ENCODE measurements at regions not wholly inside any gene's neighbourhood (a gene's known extent, or its start where the extent isn't known, plus 50 kb on each side); places are given as distances from the start of the nearest gene placed in this dataset.

DNA sequence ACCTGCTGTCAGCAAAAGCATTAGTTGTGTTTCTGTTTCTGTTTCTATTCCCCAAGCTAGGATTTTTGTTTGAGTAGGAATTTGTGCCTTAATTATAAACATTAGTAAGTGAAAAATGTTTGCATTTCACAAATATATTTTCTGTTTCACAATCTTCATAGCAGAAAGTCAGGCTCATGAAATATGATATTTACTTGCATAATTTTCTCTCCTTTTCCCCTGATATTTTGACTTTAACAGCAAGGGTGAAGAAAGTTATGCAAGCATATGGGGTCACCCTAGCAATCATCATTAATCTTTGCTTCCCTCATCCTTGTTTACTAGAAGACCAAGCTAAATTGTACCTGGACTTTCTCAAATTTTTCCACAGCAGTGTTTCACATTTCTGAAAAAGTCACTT is 140.3 kb upstream of the SEMA6D start:
- Histone ChIP-seq H3K9me3 (ENCODE audit: control insufficient read depth in 5 of 5, low read length in 5 of 5) (no peaks in the 10 kb centered on the region), H3K36me3 (ENCODE audit: control insufficient read depth in 5 of 5, insufficient read depth in 5 of 5, low read length in 5 of 5) (no peaks in the 10 kb centered on the region), H3K27me3 (ENCODE audit: control insufficient read depth in 5 of 5, insufficient read depth in 4 of 5, low read length in 5 of 5) (no peaks in the 10 kb centered on the region), H3K4me1 (ENCODE audit: control insufficient read depth in 5 of 5, insufficient read depth in 5 of 5, low read length in 5 of 5) (peaks cover 0 to 13% (median 11%) of the 10 kb centered on the region in 5 donors), H3K9ac (ENCODE audit: low read length in 5 of 5) (no peak overlapping the region), H3K4me3 (ENCODE audit: low read depth in 1 of 5, low read length in 5 of 5) (no peak overlapping the region), H3K27ac (ENCODE audit: low read depth, low read length) (no peak overlapping the region)

- H3K27me3 ChIP-seq (ENCODE audit: control insufficient read depth in 5 of 5, insufficient read depth in 4 of 5, low read length in 5 of 5): no peaks in the 10 kb centered on the region
- peaks cover 0 to 13% (median 11%) of the 10 kb centered on the region in 5 donors for H3K4me1 ChIP-seq (ENCODE audit: control insufficient read depth in 5 of 5, insufficient read depth in 5 of 5, low read length in 5 of 5)
- no peak overlapping the region for H3K27ac ChIP-seq (ENCODE audit: low read depth, low read length)
- H3K36me3 ChIP-seq (ENCODE audit: control insufficient read depth in 5 of 5, insufficient read depth in 5 of 5, low read length in 5 of 5): no peaks in the 10 kb centered on the region
- H3K9ac ChIP-seq (ENCODE audit: low read length in 5 of 5): no peak overlapping the region
- no peaks in the 10 kb centered on the region for H3K9me3 ChIP-seq (ENCODE audit: control insufficient read depth in 5 of 5, low read length in 5 of 5)
- H3K4me3 ChIP-seq (ENCODE audit: low read depth in 1 of 5, low read length in 5 of 5): no peak overlapping the region
Measured at GRCh38 chr15:47577461-47577860, 139.8 kb upstream of the SEMA6D start.

DNA sequence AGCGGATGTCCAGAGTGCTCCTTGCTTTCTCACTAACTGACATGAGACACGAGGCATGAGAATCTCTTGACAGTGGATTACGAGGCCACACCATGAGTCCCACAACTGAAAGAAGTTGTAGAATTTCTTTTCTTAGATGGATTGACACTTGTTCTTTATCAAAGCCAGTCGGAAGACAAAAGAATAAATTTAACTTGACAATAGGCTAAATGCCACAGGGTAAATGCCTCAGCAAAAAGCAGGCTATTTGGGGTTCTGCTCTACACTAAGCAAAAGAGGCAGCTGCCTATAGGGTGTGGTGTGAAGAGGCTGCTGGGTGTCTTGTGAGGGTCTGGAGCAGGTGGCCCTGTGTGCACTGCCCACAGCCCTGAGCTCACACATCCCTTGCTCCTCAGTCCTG is 135.1 kb upstream of the SEMA6D start:
- Histone ChIP-seq H3K36me3 (ENCODE audit: control insufficient read depth in 5 of 5, insufficient read depth in 5 of 5, low read length in 5 of 5) (no peaks in the 10 kb centered on the region), H3K4me3 (ENCODE audit: low read depth in 1 of 5, low read length in 5 of 5) (no peak overlapping the region), H3K9me3 (ENCODE audit: control insufficient read depth in 5 of 5, low read length in 5 of 5) (no peaks in the 10 kb centered on the region)

GRCh38 chr15:47584316-47584715 is 133.0 kb upstream of the SEMA6D start:
- Histone ChIP-seq H3K36me3 (ENCODE audit: control insufficient read depth in 5 of 5, insufficient read depth in 5 of 5, low read length in 5 of 5) (no peaks in the 10 kb centered on the region), H3K27ac (ENCODE audit: low read depth, low read length) (no peak overlapping the region)

More for the DNA sequence above, 135.1 kb upstream of the SEMA6D start:
- peaks cover 0 to 14% (median 8%) of the 10 kb centered on the region in 5 donors for H3K4me1 ChIP-seq (ENCODE audit: control insufficient read depth in 5 of 5, insufficient read depth in 5 of 5, low read length in 5 of 5)
- H3K9ac ChIP-seq (ENCODE audit: low read length in 5 of 5): no peak overlapping the region
- H3K27ac ChIP-seq (ENCODE audit: low read depth, low read length): no peak overlapping the region
- H3K27me3 ChIP-seq (ENCODE audit: control insufficient read depth in 5 of 5, insufficient read depth in 4 of 5, low read length in 5 of 5): no peaks in the 10 kb centered on the region

GRCh38 chr15:47586653-47587224 is 130.6 kb upstream of the SEMA6D start:
- no peaks in the 10 kb centered on the region for H3K9me3 ChIP-seq (ENCODE audit: control insufficient read depth in 5 of 5, low read length in 5 of 5)

More at GRCh38 chr15:47584316-47584715, 133.0 kb upstream of the SEMA6D start:
- Histone ChIP-seq H3K4me3 (ENCODE audit: low read depth in 1 of 5, low read length in 5 of 5) (no peak overlapping the region), H3K9me3 (ENCODE audit: control insufficient read depth in 5 of 5, low read length in 5 of 5) (no peaks in the 10 kb centered on the region), H3K9ac (ENCODE audit: low read length in 5 of 5) (no peak overlapping the region), H3K27me3 (ENCODE audit: control insufficient read depth in 5 of 5, insufficient read depth in 4 of 5, low read length in 5 of 5) (no peaks in the 10 kb centered on the region), H3K4me1 (ENCODE audit: control insufficient read depth in 5 of 5, insufficient read depth in 5 of 5, low read length in 5 of 5) (peaks cover 0 to 25% (median 15%) of the 10 kb centered on the region in 5 donors)

DNA sequence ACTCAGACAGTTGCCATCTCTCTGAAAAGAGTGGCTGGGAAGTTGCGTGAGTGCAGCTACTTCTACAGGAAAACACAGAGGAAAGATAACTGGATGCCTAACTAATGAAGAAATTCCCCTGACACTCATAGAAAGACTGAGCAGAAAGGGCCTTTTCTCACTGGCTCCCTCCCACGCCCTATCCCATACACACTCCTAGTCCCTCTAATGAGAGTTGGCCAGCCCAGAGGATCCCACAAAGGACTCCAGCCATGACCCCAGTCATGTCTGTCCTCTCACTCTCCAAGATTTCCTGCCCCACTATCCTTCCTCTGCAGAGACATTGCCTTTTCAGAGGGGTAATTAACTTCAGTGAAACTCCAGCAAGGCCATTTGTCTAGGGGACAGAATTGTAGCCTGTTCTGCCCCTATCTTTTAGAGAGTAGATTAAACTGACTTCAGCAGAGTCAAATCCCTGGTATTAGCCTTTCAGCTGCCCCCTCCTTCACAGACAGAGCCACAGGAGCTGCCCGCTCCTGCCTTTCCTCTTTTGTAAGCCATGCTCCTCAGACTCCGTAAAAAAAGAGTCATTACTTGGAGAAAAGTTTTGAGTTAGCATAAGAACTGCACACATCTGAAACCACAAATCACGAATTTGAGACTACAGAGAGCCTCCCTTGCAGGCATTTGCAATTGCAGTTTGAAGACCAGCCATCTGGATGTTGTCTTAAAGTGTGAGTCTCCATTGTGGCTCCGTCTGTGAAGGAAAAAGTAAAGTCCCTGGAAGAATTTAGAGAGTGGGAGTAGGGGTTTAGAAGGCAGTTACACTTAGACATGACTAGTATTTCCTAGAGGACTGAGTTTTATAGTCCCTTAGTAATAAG is 129.1 kb upstream of the SEMA6D start:
- Histone ChIP-seq H3K9me3 (ENCODE audit: control insufficient read depth in 5 of 5, low read length in 5 of 5) (no peaks in the 10 kb centered on the region), H3K36me3 (ENCODE audit: control insufficient read depth in 5 of 5, insufficient read depth in 5 of 5, low read length in 5 of 5) (no peaks in the 10 kb centered on the region), H3K9ac (ENCODE audit: low read length in 5 of 5) (no peak overlapping the region), H3K27ac (ENCODE audit: low read depth, low read length) (no peak overlapping the region), H3K4me3 (ENCODE audit: low read depth in 1 of 5, low read length in 5 of 5) (no peak overlapping the region), H3K27me3 (ENCODE audit: control insufficient read depth in 5 of 5, insufficient read depth in 4 of 5, low read length in 5 of 5) (no peaks in the 10 kb centered on the region), H3K4me1 (ENCODE audit: control insufficient read depth in 5 of 5, insufficient read depth in 5 of 5, low read length in 5 of 5) (peaks cover 0 to 25% (median 15%) of the 10 kb centered on the region in 5 donors)

More at GRCh38 chr15:47586653-47587224, 130.6 kb upstream of the SEMA6D start:
- Histone ChIP-seq H3K4me1 (ENCODE audit: control insufficient read depth in 5 of 5, insufficient read depth in 5 of 5, low read length in 5 of 5) (peaks cover 0 to 25% (median 15%) of the 10 kb centered on the region in 5 donors), H3K27ac (ENCODE audit: low read depth, low read length) (no peak overlapping the region), H3K9ac (ENCODE audit: low read length in 5 of 5) (no peak overlapping the region), H3K27me3 (ENCODE audit: control insufficient read depth in 5 of 5, insufficient read depth in 4 of 5, low read length in 5 of 5) (no peaks in the 10 kb centered on the region), H3K36me3 (ENCODE audit: control insufficient read depth in 5 of 5, insufficient read depth in 5 of 5, low read length in 5 of 5) (no peaks in the 10 kb centered on the region), H3K4me3 (ENCODE audit: low read depth in 1 of 5, low read length in 5 of 5) (no peak overlapping the region)

- Histone ChIP-seq H3K4me3 (ENCODE audit: low read depth in 1 of 5, low read length in 5 of 5) (no peak overlapping the region), H3K4me1 (ENCODE audit: control insufficient read depth in 5 of 5, insufficient read depth in 5 of 5, low read length in 5 of 5) (peaks cover 0 to 25% (median 15%) of the 10 kb centered on the region in 5 donors), H3K27me3 (ENCODE audit: control insufficient read depth in 5 of 5, insufficient read depth in 4 of 5, low read length in 5 of 5) (no peaks in the 10 kb centered on the region), H3K27ac (ENCODE audit: low read depth, low read length) (no peak overlapping the region), H3K9me3 (ENCODE audit: control insufficient read depth in 5 of 5, low read length in 5 of 5) (no peaks in the 10 kb centered on the region), H3K36me3 (ENCODE audit: control insufficient read depth in 5 of 5, insufficient read depth in 5 of 5, low read length in 5 of 5) (no peaks in the 10 kb centered on the region), H3K9ac (ENCODE audit: low read length in 5 of 5) (no peak overlapping the region)
Measured at GRCh38 chr15:47588958-47589357, 128.3 kb upstream of the SEMA6D start.

GRCh38 chr15:47598996-47599395 is 118.3 kb upstream of the SEMA6D start:
- H3K36me3 ChIP-seq (ENCODE audit: control insufficient read depth in 5 of 5, insufficient read depth in 5 of 5, low read length in 5 of 5): no peaks in the 10 kb centered on the region
- no peak overlapping the region for H3K27ac ChIP-seq (ENCODE audit: low read depth, low read length)
- no peaks in the 10 kb centered on the region for H3K27me3 ChIP-seq (ENCODE audit: control insufficient read depth in 5 of 5, insufficient read depth in 4 of 5, low read length in 5 of 5)
- H3K4me3 ChIP-seq (ENCODE audit: low read depth in 1 of 5, low read length in 5 of 5): no peak overlapping the region
- no peak overlapping the region for H3K9ac ChIP-seq (ENCODE audit: low read length in 5 of 5)
- H3K9me3 ChIP-seq (ENCODE audit: control insufficient read depth in 5 of 5, low read length in 5 of 5): peaks cover 0 to 2% (median 0%) of the 10 kb centered on the region in 5 donors
- no peaks in the 10 kb centered on the region for H3K4me1 ChIP-seq (ENCODE audit: control insufficient read depth in 5 of 5, insufficient read depth in 5 of 5, low read length in 5 of 5)

- H3K4me1 ChIP-seq (ENCODE audit: control insufficient read depth in 5 of 5, insufficient read depth in 5 of 5, low read length in 5 of 5): no peaks in the 10 kb centered on the region
- no peak overlapping the region for H3K27ac ChIP-seq (ENCODE audit: low read depth, low read length)
- no peak overlapping the region for H3K9ac ChIP-seq (ENCODE audit: low read length in 5 of 5)
- H3K9me3 ChIP-seq (ENCODE audit: control insufficient read depth in 5 of 5, low read length in 5 of 5): peaks cover 0 to 2% (median 0%) of the 10 kb centered on the region in 5 donors
- H3K27me3 ChIP-seq (ENCODE audit: control insufficient read depth in 5 of 5, insufficient read depth in 4 of 5, low read length in 5 of 5): no peaks in the 10 kb centered on the region
- no peaks in the 10 kb centered on the region for H3K36me3 ChIP-seq (ENCODE audit: control insufficient read depth in 5 of 5, insufficient read depth in 5 of 5, low read length in 5 of 5)
- H3K4me3 ChIP-seq (ENCODE audit: low read depth in 1 of 5, low read length in 5 of 5): no peak overlapping the region
Measured at GRCh38 chr15:47599806-47600205, 117.5 kb upstream of the SEMA6D start.

- no peaks in the 10 kb centered on the region for H3K36me3 ChIP-seq (ENCODE audit: control insufficient read depth in 5 of 5, insufficient read depth in 5 of 5, low read length in 5 of 5)
- H3K9me3 ChIP-seq (ENCODE audit: control insufficient read depth in 5 of 5, low read length in 5 of 5): no peaks in the 10 kb centered on the region
- no peaks in the 10 kb centered on the region for H3K4me1 ChIP-seq (ENCODE audit: control insufficient read depth in 5 of 5, insufficient read depth in 5 of 5, low read length in 5 of 5)
- no peaks in the 10 kb centered on the region for H3K27me3 ChIP-seq (ENCODE audit: control insufficient read depth in 5 of 5, insufficient read depth in 4 of 5, low read length in 5 of 5)
- H3K4me3 ChIP-seq (ENCODE audit: low read depth in 1 of 5, low read length in 5 of 5): no peak overlapping the region
- no peak overlapping the region for H3K27ac ChIP-seq (ENCODE audit: low read depth, low read length)
- no peak overlapping the region for H3K9ac ChIP-seq (ENCODE audit: low read length in 5 of 5)
Measured at GRCh38 chr15:47602121-47602520, 115.2 kb upstream of the SEMA6D start.

Measured in subcutaneous abdominal adipose tissue (tissue), 5 donors.